ENCODE measurements at regions not wholly inside any gene's neighbourhood (a gene's known extent, or its start where the extent isn't known, plus 50 kb on each side); places are given as distances from the start of the nearest gene placed in this dataset.

- no peak for DNase-seq
- no peak for TF ChIP-seq CTCF (IDR thresholded peaks at IDR 0.05)
- intact Hi-C loops (cut with DNase I): no loop called here
- Histone ChIP-seq H3K9me3 (no peaks in the 10 kb centered on the region), H3K4me1 (no peaks in the 10 kb centered on the region), H3K4me3 (no peak overlapping the region), H3K9ac (ENCODE audit: low read depth in 2 of 2, low read length in 2 of 2) (no peak overlapping the region), H3K36me3 (no peaks in the 10 kb centered on the region), H3K27ac (no peak overlapping the region), H3K27me3 (no peaks in the 10 kb centered on the region)
These were observed 315.3 kb upstream of the CDH7 start for GRCh38 chr18:65435534-65435933.

GRCh38 chr18:65429601-65430000, 321.2 kb upstream of the CDH7 start:
- no peaks in the 10 kb centered on the region for H3K27me3 ChIP-seq
- intact Hi-C loops (cut with DNase I): no loop called here
- no peak overlapping the region for H3K4me3 ChIP-seq
- H3K9me3 ChIP-seq: no peaks in the 10 kb centered on the region
- no peaks in the 10 kb centered on the region for H3K36me3 ChIP-seq
- no peak for TF ChIP-seq CTCF (IDR thresholded peaks at IDR 0.05)
- H3K9ac ChIP-seq (ENCODE audit: low read depth in 2 of 2, low read length in 2 of 2): no peak overlapping the region
- no peak overlapping the region for H3K27ac ChIP-seq
- H3K4me1 ChIP-seq: no peaks in the 10 kb centered on the region
- no peak for DNase-seq

GRCh38 chr18:65425366-65425765, 325.4 kb upstream of the CDH7 start:
- Histone ChIP-seq H3K4me1 (no peaks in the 10 kb centered on the region), H3K27ac (no peak overlapping the region), H3K27me3 (no peaks in the 10 kb centered on the region), H3K9me3 (no peaks in the 10 kb centered on the region), H3K9ac (ENCODE audit: low read depth in 2 of 2, low read length in 2 of 2) (no peak overlapping the region), H3K4me3 (no peak overlapping the region), H3K36me3 (no peaks in the 10 kb centered on the region)
- DNase-seq: no peak
- TF ChIP-seq CTCF (IDR thresholded peaks at IDR 0.05): no peak
- intact Hi-C loops (cut with DNase I): no loop called here

GRCh38 chr18:65423776-65424175, 327.0 kb upstream of the CDH7 start:
- no peak for TF ChIP-seq CTCF (IDR thresholded peaks at IDR 0.05)
- H3K36me3 ChIP-seq: no peaks in the 10 kb centered on the region
- intact Hi-C loops (cut with DNase I): no loop called here
- no peak for DNase-seq
- H3K9me3 ChIP-seq: no peaks in the 10 kb centered on the region
- H3K27ac ChIP-seq: no peak overlapping the region
- H3K4me1 ChIP-seq: no peaks in the 10 kb centered on the region
- H3K4me3 ChIP-seq: no peak overlapping the region
- no peaks in the 10 kb centered on the region for H3K27me3 ChIP-seq
- H3K9ac ChIP-seq (ENCODE audit: low read depth in 2 of 2, low read length in 2 of 2): no peak overlapping the region

GRCh38 chr18:65422544-65423136, 328.2 kb upstream of the CDH7 start:
- no peaks in the 10 kb centered on the region for H3K9me3 ChIP-seq
- TF ChIP-seq CTCF (IDR thresholded peaks at IDR 0.05): no peak

More at GRCh38 chr18:65422544-65423136, 328.2 kb upstream of the CDH7 start:
- intact Hi-C loops (cut with DNase I): no loop called here
- Histone ChIP-seq H3K36me3 (no peaks in the 10 kb centered on the region), H3K27me3 (no peaks in the 10 kb centered on the region), H3K4me3 (no peak overlapping the region), H3K27ac (no peak overlapping the region), H3K4me1 (no peaks in the 10 kb centered on the region), H3K9ac (ENCODE audit: low read depth in 2 of 2, low read length in 2 of 2) (no peak overlapping the region)
- no peak for DNase-seq

Data from colonic mucosa (tissue), 4 donors.